H1 (cell line): ENCODE measurements at regions not wholly inside any gene's neighbourhood (a gene's known extent, or its start where the extent isn't known, plus 50 kb on each side); places are given as distances from the start of the nearest gene placed in this dataset.
A peak's percentile ranks its signal among the peaks of the same experiment; 100 is the strongest.

Experiments
- CTCF ChIA-PET: fragments of 300-600 bp; sonication (Branson Sonifier 250); formaldehyde crosslinking; loops from one replicate; lab custom pipeline; 2021; ENCODE audit not compliant: partially characterized antibody; lab: Charles Lee
- POLR2A ChIA-PET: fragments of 300-600 bp; sonication (Branson Sonifier 250); formaldehyde crosslinking; loops from one replicate; lab custom pipeline; 2021; ENCODE audit warnings: inconsistent platforms; ENCODE audit not compliant: partially characterized antibody; lab: Charles Lee
- DNase-seq, 2 experiments: peaks; one replicate each; pipeline versions ENCODE4 v3.0.0 to v3.0.0-alpha.2; 2010 to 2022; ENCODE audit warnings: low spot score in 2 of 2, low read depth in 1 of 2, mixed read lengths in 1 of 2
- FAIRE-seq: peaks from 2 replicates; lab custom pipeline; 2011; peaks lifted over from hg19 to GRCh38; lab: Jason Lieb, UNC
- H2AFZ ChIP-seq: 2 replicates; pipeline ENCODE4 v1.8.1; 2012; ENCODE audit warnings: low read length, inconsistent platforms
- H2AK5ac ChIP-seq: 2 replicates; pipeline ENCODE4 v1.6.1; 2013; ENCODE audit warnings: low read depth, low read length
- H2BK120ac ChIP-seq: replicated peaks from 2 replicates; pipeline ENCODE3; 2013; ENCODE audit warnings: low read depth, low read length, inconsistent platforms
- H2BK12ac ChIP-seq: 2 replicates; pipeline ENCODE4 v1.6.1; 2013; ENCODE audit warnings: low read depth, low read length
- H2BK15ac ChIP-seq: 2 replicates; pipeline ENCODE4 v1.6.1; 2013; ENCODE audit warnings: low read length
- H2BK20ac ChIP-seq: 2 replicates; pipeline ENCODE4 v1.6.1; 2013; ENCODE audit warnings: low read length
- H2BK5ac ChIP-seq: 2 replicates; pipeline ENCODE4 v1.6.1; 2013; ENCODE audit warnings: low read depth, low read length
- H3K14ac ChIP-seq: 2 replicates; pipeline ENCODE4 v1.6.1; 2013; ENCODE audit warnings: inconsistent platforms; ENCODE audit not compliant: insufficient read length
- H3K18ac ChIP-seq: 2 replicates; pipeline ENCODE4 v1.6.1; 2013; ENCODE audit warnings: low read length; ENCODE audit errors: extremely low read depth
- H3K23ac ChIP-seq: 2 replicates; pipeline ENCODE4 v1.6.1; 2013; ENCODE audit warnings: inconsistent platforms; ENCODE audit not compliant: insufficient read length
- H3K23me2 ChIP-seq: 2 replicates; pipeline ENCODE4 v1.6.1; 2013; ENCODE audit warnings: low read depth, low read length
- H3K27ac ChIP-seq: 2 replicates; pipeline ENCODE4 v1.6.1; 2011; ENCODE audit warnings: low read depth, low read length, inconsistent platforms
- H3K27me3 ChIP-seq, 4 experiments: replicated peaks in 1 of 4; 1 replicate in 1 of 4; 2 replicates in 3 of 4; pipeline versions ENCODE4 v1.6.1 to v1.8.1; 2011 to 2013; ENCODE audit warnings: low read length in 3 of 4, mild to moderate bottlenecking in 3 of 4, inconsistent platforms in 2 of 4, mixed read lengths in 2 of 4, moderate library complexity in 1 of 4; ENCODE audit not compliant: control insufficient read depth in 3 of 4, insufficient read depth in 3 of 4; ENCODE audit errors: extremely low read depth in 1 of 4
- H3K36me3 ChIP-seq, 4 experiments: 2 replicates each; pipeline versions ENCODE4 v1.6.1 to v1.8.1; 2011 to 2013; ENCODE audit warnings: mild to moderate bottlenecking in 4 of 4, low read length in 3 of 4, moderate library complexity in 2 of 4, control low read depth in 1 of 4, inconsistent platforms in 1 of 4; ENCODE audit not compliant: insufficient read depth in 4 of 4, control insufficient read depth in 2 of 4
- H3K4ac ChIP-seq: replicated peaks from 2 replicates; pipeline ENCODE3; 2013; ENCODE audit warnings: low read length, low read depth, mixed read lengths, inconsistent platforms; ENCODE audit not compliant: insufficient read length
- H3K4me1 ChIP-seq, 4 experiments: replicated peaks in 1 of 4; 1 replicate in 1 of 4; 2 replicates in 3 of 4; pipeline versions ENCODE4 v1.6.1 to v1.8.1; 2011 to 2013; ENCODE audit warnings: low read length in 3 of 4, inconsistent platforms in 2 of 4, mixed read lengths in 1 of 4; ENCODE audit not compliant: insufficient read depth in 4 of 4, control insufficient read depth in 3 of 4
- H3K4me2 ChIP-seq, 2 experiments: 2 replicates each; pipeline versions ENCODE4 v1.6.1 to v1.8.1; 2011 to 2013; ENCODE audit warnings: low read depth in 2 of 2, low read length in 2 of 2, control low read depth in 1 of 2, inconsistent platforms in 1 of 2, mild to moderate bottlenecking in 1 of 2; ENCODE audit not compliant: insufficient read depth in 1 of 2
- H3K4me3 ChIP-seq, 4 experiments: fragments of 200-600, 300-600 bp in 1 of 4; sonication (generic), shearing (Covaris generic), sonication (Bioruptor Twin) in 1 of 4; 2 replicates each; pipeline versions ENCODE4 v1.5.1 to v1.8.1; 2011 to 2016; ENCODE audit warnings: low read length in 4 of 4, low read depth in 3 of 4, control low read depth in 2 of 4, inconsistent platforms in 2 of 4, mild to moderate bottlenecking in 2 of 4, mixed read lengths in 1 of 4, moderate library complexity in 1 of 4; ENCODE audit not compliant: insufficient read depth in 2 of 4; ENCODE audit errors: extremely low read depth in 1 of 4
- H3K56ac ChIP-seq: replicated peaks from 2 replicates; pipeline ENCODE3; 2013; ENCODE audit warnings: low read depth, mild to moderate bottlenecking, mixed read lengths, low read length, inconsistent platforms; ENCODE audit not compliant: insufficient read length
- H3K79me1 ChIP-seq: 2 replicates; pipeline ENCODE4 v1.6.1; 2013; ENCODE audit warnings: low read depth, low read length, control low read depth
- H3K79me2 ChIP-seq, 2 experiments: 2 replicates each; pipeline versions ENCODE4 v1.6.1 to v1.8.1; 2012 to 2013; ENCODE audit warnings: low read length in 2 of 2, mild to moderate bottlenecking in 2 of 2, inconsistent platforms in 1 of 2; ENCODE audit not compliant: insufficient read depth in 2 of 2, control insufficient read depth in 1 of 2
- H3K9ac ChIP-seq, 4 experiments: replicated peaks in 1 of 4; 1 replicate in 1 of 4; 2 replicates in 3 of 4; pipeline versions ENCODE4 v1.6.1 to v1.8.1; 2011 to 2013; ENCODE audit warnings: low read depth in 3 of 4, low read length in 3 of 4, control low read depth in 2 of 4, mild to moderate bottlenecking in 2 of 4, moderate library complexity in 2 of 4, inconsistent platforms in 1 of 4; ENCODE audit errors: extremely low read depth in 1 of 4
- H3K9me3 ChIP-seq, 2 experiments: 2 replicates each; pipeline versions ENCODE4 v1.6.1 to v1.8.1; 2012 to 2013; ENCODE audit warnings: mild to moderate bottlenecking in 2 of 2, moderate library complexity in 2 of 2, control low read depth in 1 of 2, inconsistent platforms in 1 of 2, low read depth in 1 of 2, low read length in 1 of 2, mixed read lengths in 1 of 2; ENCODE audit not compliant: insufficient read depth in 2 of 2
- H4K20me1 ChIP-seq, 2 experiments: replicated peaks in 1 of 2; 2 replicates each; pipeline versions ENCODE3 to v1.8.1; 2011 to 2013; ENCODE audit warnings: inconsistent platforms in 2 of 2, low read length in 2 of 2, mild to moderate bottlenecking in 1 of 2; ENCODE audit not compliant: insufficient read depth in 2 of 2, control insufficient read depth in 1 of 2
- H4K5ac ChIP-seq: 2 replicates; pipeline ENCODE4 v1.6.1; 2013; ENCODE audit warnings: low read length, low read depth, mixed read lengths, inconsistent platforms; ENCODE audit not compliant: insufficient read length
- H4K8ac ChIP-seq: 2 replicates; pipeline ENCODE4 v1.8.0; 2013; ENCODE audit warnings: mild to moderate bottlenecking, moderate library complexity, low read length, inconsistent platforms; ENCODE audit not compliant: insufficient read depth; ENCODE audit errors: extremely low read depth
- H4K91ac ChIP-seq: replicated peaks from 2 replicates; pipeline ENCODE3; 2013; ENCODE audit warnings: low read length, mixed read lengths, inconsistent platforms; ENCODE audit not compliant: insufficient read length
- EP300 ChIP-seq, 2 experiments: IDR thresholded peaks; 1 replicate in 1 of 2; 2 replicates in 1 of 2; pipeline ENCODE4 v1.6.1; 2011 to 2012; ENCODE audit warnings: low read depth in 2 of 2, low read length in 2 of 2, mild to moderate bottlenecking in 2 of 2, borderline replicate concordance in 1 of 2, inconsistent platforms in 1 of 2, moderate library complexity in 1 of 2
- NRF1 ChIP-seq: IDR thresholded peaks from 2 replicates; pipeline ENCODE4 v1.6.1; 2011; ENCODE audit warnings: mild to moderate bottlenecking, low read depth, low read length, improper control_type of control experiment
- RFX5 ChIP-seq: IDR thresholded peaks from 2 replicates; pipeline ENCODE4 v1.6.1; 2011; ENCODE audit warnings: low read depth, low read length, improper control_type of control experiment, borderline replicate concordance
- WGBS, 2 experiments: shearing (Covaris generic) in 1 of 2; methylation state at CpG; one replicate each; pipeline versions ENCODE4 v1.1.6 to v1.1.7; 2013 to 2015; ENCODE audit warnings: low lambda C conversion rate in 2 of 2, mixed read lengths in 2 of 2, inconsistent platforms in 1 of 2, low coverage in 1 of 2, missing lambda C conversion rate in 1 of 2; ENCODE audit not compliant: insufficient replicate concordance in 2 of 2, insufficient coverage in 1 of 2, insufficient read length in 1 of 2; ENCODE audit errors: extremely low coverage in 1 of 2, missing lambda C conversion rate in 1 of 2; 5-methylcytosine and 5-hydroxymethylcytosine counted together
- TF ChIP-seq, protein P1 (sequence below): IDR thresholded peaks from 2 replicates; pipeline ENCODE4 v1.6.1; 2012; ENCODE audit warnings: inconsistent platforms

DNA sequence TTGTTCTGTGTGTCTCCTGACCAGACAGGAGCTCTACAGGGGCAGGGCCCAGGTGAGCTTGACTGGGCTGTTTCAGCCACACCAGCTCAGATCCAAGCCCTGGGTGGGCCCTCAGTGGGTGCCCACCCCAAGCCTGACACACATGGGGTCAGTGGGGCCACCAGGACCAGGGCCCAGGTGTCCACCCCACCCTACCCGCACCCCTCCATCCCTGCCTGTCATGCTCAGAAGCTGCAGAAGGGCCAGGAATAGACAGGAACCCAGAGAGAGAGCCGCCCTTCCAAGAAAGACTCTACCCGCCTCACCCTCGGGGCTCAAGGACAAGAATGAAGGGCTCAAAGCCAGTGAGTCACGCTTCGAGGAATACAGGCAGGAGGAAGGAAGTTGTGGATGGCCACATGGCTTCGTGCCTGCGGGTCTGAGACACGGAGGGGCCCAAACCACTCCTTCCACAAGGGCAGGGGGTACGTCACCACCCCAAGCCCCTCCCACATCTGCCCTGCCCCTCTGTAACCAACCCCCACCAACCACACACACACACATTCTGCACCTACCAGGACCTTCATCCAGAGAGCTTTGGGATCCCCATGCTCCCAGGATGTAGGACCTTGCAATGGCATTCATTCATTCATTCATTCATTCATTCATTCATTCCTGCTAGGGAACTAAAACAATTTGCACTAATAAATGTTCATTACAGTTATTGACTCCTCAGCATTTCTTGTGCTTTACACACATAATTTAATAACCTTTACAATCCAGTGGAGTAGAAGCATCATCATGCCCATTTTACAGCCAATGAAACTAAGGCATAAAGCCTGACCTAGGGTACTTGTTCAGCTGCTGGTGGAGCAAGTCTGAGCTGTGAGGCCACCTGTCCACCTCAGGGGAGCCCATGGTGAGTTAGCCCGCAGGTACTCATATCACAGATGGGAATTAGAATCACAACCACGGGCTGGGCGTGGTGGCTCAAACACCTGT is 55.9 kb upstream of the STXBP1 start:
- no peak overlapping the region for H3K4me3 ChIP-seq

More for the DNA sequence above, 55.9 kb upstream of the STXBP1 start:
- peak overlapping the region; percentile 57 for H4K91ac ChIP-seq
- H3K79me1 ChIP-seq: peaks cover 31% of the 10 kb centered on the region
- peaks cover 5 to 20% of the 10 kb centered on the region in 2 experiments for H4K20me1 ChIP-seq
- no peak overlapping the region for H3K18ac ChIP-seq
- H3K27me3 ChIP-seq: no peaks in the 10 kb centered on the region
- POLR2A ChIA-PET: interaction anchor here (0.6 to 0.8 kb wide), 2 partner anchors 10 to 75 kb away, joined by 3 read pairs; no protein-coding TSS in a partner anchor
- no peak overlapping the region for H2AK5ac ChIP-seq
- peaks cover 0 to 43% of the 10 kb centered on the region in 2 experiments; a peak in 2 of 4 replicates for H3K79me2 ChIP-seq
- H3K36me3 ChIP-seq: no peaks in the 10 kb centered on the region
- no peak overlapping the region for H3K9ac ChIP-seq
- H3K56ac ChIP-seq: peak overlapping the region; percentile 14
- peak overlapping the region; percentile 35; the same call in 1 of the 2 replicates for H3K27ac ChIP-seq
- no peak overlapping the region for H4K5ac ChIP-seq
- CTCF ChIA-PET: interaction anchor here (0.7 to 5.0 kb wide), 11 partner anchors 10 to 486 kb away, joined by 3 to 33 read pairs (median 5); no protein-coding TSS in a partner anchor
- H2BK12ac ChIP-seq: peak overlapping the region; percentile 75; the same call in 1 of the 2 replicates
- H2AFZ ChIP-seq: no peak overlapping the region
- 0 out of 2 replicates have a peak overlapping the region, but pooled peaks have one; percentile 52 for H2BK5ac ChIP-seq
- no peaks in the 10 kb centered on the region for H3K9me3 ChIP-seq
- no peaks in the 10 kb centered on the region for H3K23me2 ChIP-seq
- TF ChIP-seq, protein P1, sequence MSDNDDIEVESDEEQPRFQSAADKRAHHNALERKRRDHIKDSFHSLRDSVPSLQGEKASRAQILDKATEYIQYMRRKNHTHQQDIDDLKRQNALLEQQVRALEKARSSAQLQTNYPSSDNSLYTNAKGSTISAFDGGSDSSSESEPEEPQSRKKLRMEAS: 0 out of 2 replicates have a peak, but pooled peaks have one; percentile 11
- TF ChIP-seq NRF1 (no peak), RFX5 (no peak), EP300 (IDR thresholded peaks at IDR 0.05; ENCODE audit: borderline replicate concordance in 1 of 2, low read depth in 2 of 2, low read length in 2 of 2) (no peak)
- TF ChIP-seq, all 59 proteins: peak for 1
- 0 out of 2 replicates have a peak overlapping the region, but pooled peaks have one; percentile 81 for H2BK15ac ChIP-seq
- FAIRE-seq (no peak), DNase-seq (no peak)
- no peak overlapping the region for H3K14ac ChIP-seq
- WGBS, 2 experiments: 82% methylated on average over 13 of the region's 13 CpGs; no CpG with 5 or more reads in 1 of the 2 experiments
- no peak overlapping the region for H2BK20ac ChIP-seq
- H2BK120ac ChIP-seq: no peak overlapping the region
- no peak overlapping the region for H3K23ac ChIP-seq
- H3K4me2 ChIP-seq: no peak overlapping the region
- H3K4ac ChIP-seq: no peak overlapping the region
- peak overlapping the region; percentile 43; the same call in 1 of the 2 replicates for H4K8ac ChIP-seq
- H3K4me1 ChIP-seq: peaks cover under 1 to 20% (median 12%) of the 10 kb centered on the region in 4 experiments
